Esophagus muscularis mucosa (tissue), 3 donors: ENCODE measurements at regions not wholly inside any gene's neighbourhood (a gene's known extent, or its start where the extent isn't known, plus 50 kb on each side); places are given as distances from the start of the nearest gene placed in this dataset.

ENCODE experiments used
- POLR2A ChIP-seq: fragments of 450-650 bp; IDR thresholded peaks from one replicate; pipeline ENCODE4 v1.6.1; 2017; ENCODE audit warnings: antibody characterized with exemption, moderate library complexity, mild to moderate bottlenecking, low read depth
- POLR2AphosphoS5 ChIP-seq, 2 donors: sonication (generic); formaldehyde crosslinking; IDR thresholded peaks; one replicate each; pipeline ENCODE4 v1.6.1; 2017; ENCODE audit warnings: antibody characterized with exemption in 2 of 2
- TF ChIP-seq, protein P1 (sequence below), 3 experiments: fragments of 200-600 bp in 2 of 3; fragments of 450-650 bp in 1 of 3; sonication (generic) in 2 of 3; IDR thresholded peaks; one replicate each; pipeline ENCODE4 v1.5.1; 2017 to 2019; ENCODE audit warnings: antibody characterized with exemption in 3 of 3, mild to moderate bottlenecking in 2 of 3, moderate library complexity in 1 of 3

- TF ChIP-seq, protein P1, sequence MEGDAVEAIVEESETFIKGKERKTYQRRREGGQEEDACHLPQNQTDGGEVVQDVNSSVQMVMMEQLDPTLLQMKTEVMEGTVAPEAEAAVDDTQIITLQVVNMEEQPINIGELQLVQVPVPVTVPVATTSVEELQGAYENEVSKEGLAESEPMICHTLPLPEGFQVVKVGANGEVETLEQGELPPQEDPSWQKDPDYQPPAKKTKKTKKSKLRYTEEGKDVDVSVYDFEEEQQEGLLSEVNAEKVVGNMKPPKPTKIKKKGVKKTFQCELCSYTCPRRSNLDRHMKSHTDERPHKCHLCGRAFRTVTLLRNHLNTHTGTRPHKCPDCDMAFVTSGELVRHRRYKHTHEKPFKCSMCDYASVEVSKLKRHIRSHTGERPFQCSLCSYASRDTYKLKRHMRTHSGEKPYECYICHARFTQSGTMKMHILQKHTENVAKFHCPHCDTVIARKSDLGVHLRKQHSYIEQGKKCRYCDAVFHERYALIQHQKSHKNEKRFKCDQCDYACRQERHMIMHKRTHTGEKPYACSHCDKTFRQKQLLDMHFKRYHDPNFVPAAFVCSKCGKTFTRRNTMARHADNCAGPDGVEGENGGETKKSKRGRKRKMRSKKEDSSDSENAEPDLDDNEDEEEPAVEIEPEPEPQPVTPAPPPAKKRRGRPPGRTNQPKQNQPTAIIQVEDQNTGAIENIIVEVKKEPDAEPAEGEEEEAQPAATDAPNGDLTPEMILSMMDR (IDR thresholded peaks at IDR 0.05), result no peak
- TF ChIP-seq POLR2A (no peak), POLR2AphosphoS5 (IDR thresholded peaks at IDR 0.05) (no peak)
Measured at GRCh38 chr4:132592340-132592739, 556.8 kb upstream of the PCDH10 start.
